Suprapubic skin (tissue), 4 donors: ENCODE measurements at regions not wholly inside any gene's neighbourhood (a gene's known extent, or its start where the extent isn't known, plus 50 kb on each side); places are given as distances from the start of the nearest gene placed in this dataset.
"Not testable (repeated sequence)": the region's sequence is repeated elsewhere in the genome, so short reads cannot be mapped to it uniquely, and the experiment has no call there.

Experiments used
- DNase-seq, 2 donors: peaks; one replicate each; pipeline ENCODE4 v3.0.0-alpha.2; 2019; ENCODE audit warnings: low spot score in 2 of 2
- H3K27ac ChIP-seq: fragments of 200-600 bp; sonication (generic); one replicate; pipeline ENCODE4 v1.5.1; 2019
- H3K27me3 ChIP-seq: fragments of 200-600 bp; sonication (generic); one replicate; pipeline ENCODE4 v1.5.1; 2019
- H3K36me3 ChIP-seq: fragments of 200-600 bp; sonication (generic); one replicate; pipeline ENCODE4 v1.5.1; 2019
- H3K4me1 ChIP-seq: fragments of 200-600 bp; sonication (generic); one replicate; pipeline ENCODE4 v1.5.1; 2019
- H3K4me3 ChIP-seq: fragments of 200-600 bp; sonication (generic); one replicate; pipeline ENCODE4 v1.5.1; 2019; ENCODE audit warnings: mild to moderate bottlenecking
- H3K9me3 ChIP-seq: fragments of 200-600 bp; sonication (generic); one replicate; pipeline ENCODE4 v1.5.1; 2019
- CTCF ChIP-seq, 2 donors: fragments of 200-600 bp in 1 of 2; fragments of 450-650 bp in 1 of 2; sonication (generic) in 1 of 2; IDR thresholded peaks; one replicate each; pipeline ENCODE4 v1.5.1; 2016 to 2019; ENCODE audit warnings: antibody characterized with exemption in 2 of 2, mild to moderate bottlenecking in 1 of 2, moderate library complexity in 1 of 2
- EP300 ChIP-seq: sonication (generic); formaldehyde crosslinking; IDR thresholded peaks from one replicate; pipeline ENCODE4 v1.6.1; 2017; ENCODE audit warnings: antibody characterized with exemption
- POLR2A ChIP-seq, 2 donors: fragments of 450-650 bp; IDR thresholded peaks; one replicate each; pipeline ENCODE4 v1.6.1; 2017; ENCODE audit warnings: antibody characterized with exemption in 2 of 2, mild to moderate bottlenecking in 2 of 2, moderate library complexity in 2 of 2
- POLR2AphosphoS5 ChIP-seq, 3 donors: sonication (generic); formaldehyde crosslinking; IDR thresholded peaks; one replicate each; pipeline ENCODE4 v1.6.1; 2017; ENCODE audit warnings: antibody characterized with exemption in 3 of 3
- WGBS: methylation state at CpG from one replicate; pipeline ENCODE4 v1.1.5; 2018; 5-methylcytosine and 5-hydroxymethylcytosine counted together

- H3K36me3 ChIP-seq = no peaks in the 10 kb centered on the region
- no peaks in the 10 kb centered on the region for H3K27me3 ChIP-seq
- no peaks in the 10 kb centered on the region for H3K9me3 ChIP-seq
- 83% methylated on average over 1 of the region's 1 CpG for WGBS
- no peak for DNase-seq
- H3K4me3 ChIP-seq = no peak overlapping the region
- no peak overlapping the region for H3K27ac ChIP-seq
- H3K4me1 ChIP-seq = no peaks in the 10 kb centered on the region
- TF ChIP-seq EP300 (no peak), CTCF (IDR thresholded peaks at IDR 0.05) (no peak), POLR2AphosphoS5 (IDR thresholded peaks at IDR 0.05) (no peak), POLR2A (IDR thresholded peaks at IDR 0.05) (no peak)
Observed at GRCh38 chr4:159867673-159868072, 764.8 kb downstream of the RAPGEF2 start.

GRCh38 chr4:159868936-159869335, 766.1 kb downstream of the RAPGEF2 start:
- H3K9me3 ChIP-seq, DNase-seq, H3K4me3 ChIP-seq, H3K27ac ChIP-seq, H3K27me3 ChIP-seq, H3K4me1 ChIP-seq, H3K36me3 ChIP-seq: not testable (repeated sequence)
- WGBS = 99% methylated on average over 14 of the region's 23 CpGs

DNA sequence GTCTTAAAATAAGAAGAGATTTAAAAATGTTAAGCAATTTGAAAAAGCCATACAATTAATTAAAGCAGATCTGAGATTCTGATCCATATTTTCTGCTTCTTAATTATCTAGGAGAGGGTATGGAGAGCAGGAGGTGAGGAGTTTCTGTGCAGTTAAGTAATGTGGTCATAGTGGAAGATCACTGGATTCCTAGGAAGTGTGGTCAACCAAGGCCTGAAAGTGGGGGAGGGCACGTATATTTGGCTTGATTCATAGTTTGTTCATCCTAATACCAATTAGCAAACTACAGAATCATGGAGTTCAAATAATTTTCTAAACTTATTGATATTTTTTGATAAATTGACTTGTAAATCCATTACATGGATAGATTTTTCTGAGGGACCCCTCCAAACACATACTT, 768.3 kb downstream of the RAPGEF2 start:
- Histone ChIP-seq H3K27me3 (no peaks in the 10 kb centered on the region), H3K4me3 (no peak overlapping the region), H3K36me3 (no peaks in the 10 kb centered on the region), H3K9me3 (no peaks in the 10 kb centered on the region), H3K27ac (no peak overlapping the region), H3K4me1 (no peaks in the 10 kb centered on the region)
- DNase-seq = no peak
- TF ChIP-seq POLR2A (IDR thresholded peaks at IDR 0.05) = no peak
- no peak for TF ChIP-seq CTCF (IDR thresholded peaks at IDR 0.05)
- no peak for TF ChIP-seq EP300
- no peak for TF ChIP-seq POLR2AphosphoS5 (IDR thresholded peaks at IDR 0.05)
- WGBS = 71% methylated on average over 1 of the region's 1 CpG

GRCh38 chr4:159881158-159881557, 778.3 kb downstream of the RAPGEF2 start:
- H3K4me1 ChIP-seq = no peaks in the 10 kb centered on the region
- 64% methylated on average over 3 of the region's 3 CpGs for WGBS
- H3K36me3 ChIP-seq = no peaks in the 10 kb centered on the region

GRCh38 chr4:159884989-159885388, 782.1 kb downstream of the RAPGEF2 start:
- TF ChIP-seq CTCF (IDR thresholded peaks at IDR 0.05) = no peak
- TF ChIP-seq EP300 = no peak
- no peak for TF ChIP-seq POLR2A (IDR thresholded peaks at IDR 0.05)
- TF ChIP-seq POLR2AphosphoS5 (IDR thresholded peaks at IDR 0.05) = no peak
- no peak overlapping the region for H3K27ac ChIP-seq
- 64% methylated on average over 4 of the region's 4 CpGs for WGBS
- H3K4me3 ChIP-seq = no peak overlapping the region
- H3K4me1 ChIP-seq = no peaks in the 10 kb centered on the region
- DNase-seq = no peak
- H3K36me3 ChIP-seq = no peaks in the 10 kb centered on the region
- H3K9me3 ChIP-seq = no peaks in the 10 kb centered on the region
- no peaks in the 10 kb centered on the region for H3K27me3 ChIP-seq

More at GRCh38 chr4:159881158-159881557, 778.3 kb downstream of the RAPGEF2 start:
- TF ChIP-seq CTCF (IDR thresholded peaks at IDR 0.05) (no peak), EP300 (no peak), POLR2AphosphoS5 (IDR thresholded peaks at IDR 0.05) (no peak), POLR2A (IDR thresholded peaks at IDR 0.05) (no peak)
- Histone ChIP-seq H3K4me3 (no peak overlapping the region), H3K9me3 (no peaks in the 10 kb centered on the region), H3K27me3 (no peaks in the 10 kb centered on the region), H3K27ac (no peak overlapping the region)
- DNase-seq = no peak

- no peak for DNase-seq
- 80% methylated on average over 4 of the region's 4 CpGs for WGBS
- Histone ChIP-seq H3K4me3 (no peak overlapping the region), H3K27ac (no peak overlapping the region), H3K4me1 (no peaks in the 10 kb centered on the region), H3K27me3 (no peaks in the 10 kb centered on the region), H3K9me3 (no peaks in the 10 kb centered on the region), H3K36me3 (no peaks in the 10 kb centered on the region)
- no peak for TF ChIP-seq POLR2AphosphoS5 (IDR thresholded peaks at IDR 0.05)
- no peak for TF ChIP-seq EP300
- TF ChIP-seq CTCF (IDR thresholded peaks at IDR 0.05) = no peak
- no peak for TF ChIP-seq POLR2A (IDR thresholded peaks at IDR 0.05)
Observed at GRCh38 chr4:159899596-159899995, 796.7 kb downstream of the RAPGEF2 start.
